Immature natural killer cell (primary cell): ENCODE measurements at regions not wholly inside any gene's neighbourhood (a gene's known extent, or its start where the extent isn't known, plus 50 kb on each side); places are given as distances from the start of the nearest gene placed in this dataset.
"Not testable (repeated sequence)": the region's sequence is repeated elsewhere in the genome, so short reads cannot be mapped to it uniquely, and the experiment has no call there.

Experiments
- DNase-seq, 3 donors: peaks; one replicate each; pipeline ENCODE4 v3.0.0; 2022; ENCODE audit warnings: mixed read lengths in 1 of 3
- H3K27ac Mint-ChIP-seq, 6 donors: one replicate each; pipeline ENCODE4 v1.8.0; 2020; ENCODE audit warnings: mixed read lengths in 6 of 6, mild to moderate bottlenecking in 5 of 6, inconsistent platforms in 4 of 6, moderate library complexity in 3 of 6
- H3K27me3 Mint-ChIP-seq, 3 donors: one replicate each; pipeline ENCODE4 v1.8.0; 2020 to 2021; ENCODE audit warnings: low read depth in 3 of 3, mild to moderate bottlenecking in 3 of 3, mixed read lengths in 3 of 3, moderate library complexity in 3 of 3, inconsistent platforms in 1 of 3
- H3K36me3 Mint-ChIP-seq, 3 donors: one replicate each; pipeline ENCODE4 v1.8.0; 2020; ENCODE audit warnings: mixed read lengths in 3 of 3, inconsistent platforms in 2 of 3, mild to moderate bottlenecking in 2 of 3
- H3K4me1 Mint-ChIP-seq, 2 donors: one replicate each; pipeline ENCODE4 v1.8.0; 2020; ENCODE audit warnings: inconsistent platforms in 2 of 2, mild to moderate bottlenecking in 2 of 2, mixed read lengths in 2 of 2, moderate library complexity in 1 of 2
- H3K4me3 Mint-ChIP-seq, 5 donors: one replicate each; pipeline ENCODE4 v1.8.0; 2020; ENCODE audit warnings: mild to moderate bottlenecking in 5 of 5, mixed read lengths in 5 of 5, inconsistent platforms in 3 of 5, moderate library complexity in 3 of 5
- H3K9me3 Mint-ChIP-seq, 6 donors: one replicate each; pipeline ENCODE4 v1.8.0; 2020; ENCODE audit warnings: mild to moderate bottlenecking in 6 of 6, mixed read lengths in 6 of 6, inconsistent platforms in 4 of 6, moderate library complexity in 3 of 6

- H3K27me3 Mint-ChIP-seq = peaks cover 4 to 15% (median 7%) of the 10 kb centered on the region in 3 donors
- not testable (repeated sequence) for DNase-seq, H3K9me3 Mint-ChIP-seq, H3K4me1 Mint-ChIP-seq, H3K4me3 Mint-ChIP-seq, H3K27ac Mint-ChIP-seq, H3K36me3 Mint-ChIP-seq
Measured at GRCh38 chr3:170650557-170650956, 64.7 kb upstream of the SLC7A14 start.

GRCh38 chr3:170644711-170645110 lies 58.8 kb upstream of the SLC7A14 start:
- H3K9me3 Mint-ChIP-seq = peaks cover 0 to 1% (median 0%) of the 10 kb centered on the region in 6 donors
- no peak for DNase-seq
- no peak overlapping the region for H3K27ac Mint-ChIP-seq
- no peak overlapping the region for H3K4me3 Mint-ChIP-seq
- peaks cover 0 to 13% (median 8%) of the 10 kb centered on the region in 3 donors for H3K27me3 Mint-ChIP-seq
- no peaks in the 10 kb centered on the region for H3K4me1 Mint-ChIP-seq
- no peaks in the 10 kb centered on the region for H3K36me3 Mint-ChIP-seq

DNA sequence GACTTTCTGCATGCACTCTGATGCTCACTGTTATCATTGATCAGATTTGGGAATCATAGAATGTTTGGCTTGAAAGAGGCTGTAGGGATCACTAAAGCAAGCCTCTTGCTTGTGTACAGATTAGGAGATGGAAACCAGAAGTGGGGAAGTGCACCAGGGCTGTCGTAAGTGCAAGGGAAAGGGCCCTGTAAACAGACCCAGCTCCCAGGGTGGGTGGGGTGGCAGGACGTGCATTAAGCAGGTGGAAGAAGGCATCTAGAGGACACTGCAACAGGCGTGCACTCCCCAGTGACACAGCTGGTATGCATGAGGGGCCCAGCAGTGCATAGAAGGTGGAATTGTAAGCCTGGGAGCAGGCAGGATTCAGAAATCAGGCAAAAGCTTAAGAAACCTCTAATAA lies 58.0 kb upstream of the SLC7A14 start:
- peaks cover 0 to 13% (median 8%) of the 10 kb centered on the region in 3 donors for H3K27me3 Mint-ChIP-seq
- H3K9me3 Mint-ChIP-seq = peaks cover 0 to 3% (median 0%) of the 10 kb centered on the region in 6 donors
- H3K4me3 Mint-ChIP-seq = no peak overlapping the region
- H3K36me3 Mint-ChIP-seq = no peaks in the 10 kb centered on the region
- H3K4me1 Mint-ChIP-seq = no peaks in the 10 kb centered on the region
- H3K27ac Mint-ChIP-seq = no peak overlapping the region
- DNase-seq = no peak

DNA sequence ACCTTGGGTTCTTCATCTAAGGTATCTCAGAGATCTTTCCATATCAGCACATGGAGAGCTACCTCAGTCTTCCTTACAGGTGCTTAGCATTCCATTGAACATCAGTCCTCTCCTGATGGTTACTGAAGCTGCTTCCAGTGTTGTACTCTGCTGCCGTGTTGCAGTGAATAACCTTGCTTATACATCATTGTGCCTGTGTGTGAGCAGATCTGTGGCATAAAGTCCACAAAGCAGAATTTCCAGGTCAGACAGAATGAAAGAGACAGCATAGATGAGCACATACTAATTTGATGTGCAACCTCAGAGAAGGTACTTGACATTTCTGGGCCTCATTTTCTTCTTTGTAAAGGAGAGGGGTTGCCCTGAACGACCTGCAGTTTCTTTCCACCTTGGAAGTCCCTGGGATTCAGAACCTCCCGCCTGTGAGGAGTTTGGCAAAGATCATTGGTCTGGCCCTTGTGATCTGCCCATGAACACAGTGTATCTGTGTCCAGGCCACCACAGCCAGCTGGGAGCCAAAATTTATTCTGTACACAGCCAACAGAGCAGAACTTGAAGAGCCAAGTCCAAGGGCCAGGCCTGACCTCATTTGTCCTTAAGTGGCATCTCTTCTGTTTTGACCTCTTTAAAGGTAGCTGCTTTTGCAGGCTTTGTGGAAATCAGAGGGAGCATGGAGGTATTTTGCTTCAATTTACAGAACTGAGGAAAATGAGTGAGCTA lies 57.2 kb upstream of the SLC7A14 start:
- peaks cover 0 to 3% (median 0%) of the 10 kb centered on the region in 6 donors for H3K9me3 Mint-ChIP-seq
- no peak for DNase-seq
- no peak overlapping the region for H3K27ac Mint-ChIP-seq
- peaks cover 0 to 13% (median 8%) of the 10 kb centered on the region in 3 donors for H3K27me3 Mint-ChIP-seq
- no peaks in the 10 kb centered on the region for H3K4me1 Mint-ChIP-seq
- no peaks in the 10 kb centered on the region for H3K36me3 Mint-ChIP-seq
- H3K4me3 Mint-ChIP-seq = no peak overlapping the region

- DNase-seq = no peak
- H3K4me3 Mint-ChIP-seq = no peak overlapping the region
- H3K36me3 Mint-ChIP-seq = no peaks in the 10 kb centered on the region
- H3K4me1 Mint-ChIP-seq = no peaks in the 10 kb centered on the region
- peaks cover 0 to 3% (median 0%) of the 10 kb centered on the region in 6 donors for H3K9me3 Mint-ChIP-seq
- H3K27ac Mint-ChIP-seq = no peak overlapping the region
- peaks cover 0 to 9% (median 9%) of the 10 kb centered on the region in 3 donors for H3K27me3 Mint-ChIP-seq
Measured at GRCh38 chr3:170641510-170642236, 55.8 kb upstream of the SLC7A14 start.

GRCh38 chr3:170640737-170641171 lies 54.9 kb upstream of the SLC7A14 start:
- H3K27me3 Mint-ChIP-seq = peaks cover 0 to 6% (median 4%) of the 10 kb centered on the region in 3 donors
- H3K4me3 Mint-ChIP-seq = no peak overlapping the region
- H3K9me3 Mint-ChIP-seq = peaks cover 0 to 5% (median 0%) of the 10 kb centered on the region in 6 donors
- DNase-seq = no peak
- no peaks in the 10 kb centered on the region for H3K36me3 Mint-ChIP-seq
- no peaks in the 10 kb centered on the region for H3K4me1 Mint-ChIP-seq
- H3K27ac Mint-ChIP-seq = no peak overlapping the region

DNA sequence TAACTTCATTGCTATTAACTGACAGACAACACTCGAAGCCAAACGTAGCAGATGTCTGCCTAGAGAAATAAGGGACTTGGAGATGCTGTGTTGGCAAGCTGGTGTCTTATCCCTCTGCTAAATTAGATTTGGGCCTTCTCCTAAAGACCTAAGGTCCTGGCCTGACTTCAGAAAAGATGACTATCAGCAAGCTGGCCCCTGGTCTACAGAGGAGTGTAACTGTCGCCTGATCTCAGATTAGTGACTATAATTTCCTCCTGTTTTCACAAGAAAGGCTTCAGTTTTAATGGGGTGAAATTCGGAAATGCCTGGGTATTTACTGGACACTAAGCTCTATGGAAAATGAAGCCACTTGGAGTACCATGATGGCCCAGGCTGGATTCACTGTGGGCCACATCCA lies 53.1 kb upstream of the SLC7A14 start:
- H3K36me3 Mint-ChIP-seq = no peaks in the 10 kb centered on the region
- H3K27ac Mint-ChIP-seq = no peak overlapping the region
- DNase-seq = no peak
- H3K9me3 Mint-ChIP-seq = peaks cover 0 to 3% (median 0%) of the 10 kb centered on the region in 6 donors
- peaks cover 0 to 4% (median 2%) of the 10 kb centered on the region in 3 donors for H3K27me3 Mint-ChIP-seq
- H3K4me3 Mint-ChIP-seq = no peak overlapping the region
- no peaks in the 10 kb centered on the region for H3K4me1 Mint-ChIP-seq

GRCh38 chr3:170637306-170637705 lies 51.4 kb upstream of the SLC7A14 start:
- no peak overlapping the region for H3K27ac Mint-ChIP-seq
- no peaks in the 10 kb centered on the region for H3K36me3 Mint-ChIP-seq
- no peak overlapping the region for H3K4me3 Mint-ChIP-seq
- H3K9me3 Mint-ChIP-seq = peaks cover 0 to 3% (median 0%) of the 10 kb centered on the region in 6 donors
- no peak for DNase-seq
- H3K4me1 Mint-ChIP-seq = no peaks in the 10 kb centered on the region
- peaks cover 0 to 1% (median 0%) of the 10 kb centered on the region in 3 donors for H3K27me3 Mint-ChIP-seq

DNA sequence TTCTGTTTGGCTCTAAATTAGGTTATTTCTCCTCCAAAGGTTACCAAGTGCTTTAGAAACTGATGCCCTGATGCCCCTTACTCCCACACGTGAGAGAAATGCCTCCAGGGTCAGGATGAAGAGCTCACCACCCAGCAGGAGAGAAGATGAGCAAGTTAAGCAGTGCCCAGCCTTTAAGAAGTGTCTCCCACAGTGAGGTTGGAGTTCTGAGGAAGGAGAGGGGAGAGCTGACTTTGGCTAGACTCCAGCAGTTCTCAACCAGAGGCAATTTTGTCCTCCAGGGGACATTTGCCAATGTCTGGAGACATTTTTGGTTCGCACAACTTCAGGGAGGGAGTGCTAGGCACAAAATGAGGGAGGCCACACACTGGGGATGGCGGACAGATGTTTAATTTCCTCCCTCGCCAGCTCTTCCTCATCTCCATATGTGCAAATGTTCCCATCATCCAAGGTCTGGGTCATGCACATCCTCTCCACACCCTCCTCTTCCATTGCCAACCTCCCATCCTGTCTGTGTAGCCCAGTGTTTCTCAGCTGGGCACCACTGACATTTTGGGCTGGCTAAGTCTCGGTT lies 50.6 kb upstream of the SLC7A14 start:
- no peaks in the 10 kb centered on the region for H3K36me3 Mint-ChIP-seq
- no peaks in the 10 kb centered on the region for H3K4me1 Mint-ChIP-seq
- no peak overlapping the region for H3K4me3 Mint-ChIP-seq
- H3K9me3 Mint-ChIP-seq = peaks cover 0 to 3% (median 0%) of the 10 kb centered on the region in 6 donors
- no peak overlapping the region for H3K27ac Mint-ChIP-seq
- H3K27me3 Mint-ChIP-seq = peaks cover 0 to 1% (median 0%) of the 10 kb centered on the region in 3 donors
- DNase-seq = no peak
